T-cell (primary cell): ENCODE measurements at regions not wholly inside any gene's neighbourhood (a gene's known extent, or its start where the extent isn't known, plus 50 kb on each side); places are given as distances from the start of the nearest gene placed in this dataset.

Experiments
- ATAC-seq, 4 experiments: fragments of 200-7000 bp in 3 of 4; fragments of 150-1000 bp in 1 of 4; cut with Tn5 transposase; replicated peaks in 1 of 4; 1 replicate in 3 of 4; 2 replicates in 1 of 4; pipeline ENCODE4 v1.10.0; 2021; ENCODE audit warnings: moderate library complexity in 3 of 4, mild to moderate bottlenecking in 2 of 4, moderate number of reproducible peaks in 1 of 4
- CTCF ChIA-PET, 2 donors: fragments of 300-600 bp; sonication (Branson Sonifier 250); formaldehyde crosslinking; loops; one replicate each; lab custom pipeline; 2022; ENCODE audit warnings: antibody characterized with exemption in 2 of 2; lab: Charles Lee
- POLR2A ChIA-PET, 2 donors: fragments of 300-600 bp; sonication (Branson Sonifier 250); formaldehyde crosslinking; loops; one replicate each; lab custom pipeline; 2022; ENCODE audit warnings: antibody characterized with exemption in 2 of 2; lab: Charles Lee
- DNase-seq, 35 experiments: peaks; one replicate each; pipeline versions ENCODE4 v3.0.0 to v3.0.0-alpha.2; 2013 to 2023
- H3K27ac ChIP-seq: one replicate; pipeline ENCODE4 v1.5.1; 2013; ENCODE audit warnings: low read length
- H3K27me3 ChIP-seq, 2 experiments: replicated peaks in 1 of 2; 1 replicate in 1 of 2; 2 replicates in 1 of 2; pipeline versions ENCODE4 v1.6.1 to v1.7.0; 2013; ENCODE audit warnings: low read length in 1 of 2, mixed read lengths in 1 of 2; ENCODE audit not compliant: control insufficient read depth in 2 of 2, insufficient read depth in 2 of 2; ENCODE audit errors: extremely low read depth in 1 of 2
- H3K36me3 ChIP-seq, 2 donors: 1 replicate in 1 of 2; 2 replicates in 1 of 2; pipeline versions ENCODE4 v1.6.1 to v1.7.0; 2013; ENCODE audit warnings: low read length in 1 of 2; ENCODE audit not compliant: control insufficient read depth in 2 of 2, insufficient read depth in 1 of 2; ENCODE audit errors: extremely low read depth in 1 of 2
- H3K4me1 ChIP-seq, 2 experiments: 1 replicate in 1 of 2; 2 replicates in 1 of 2; pipeline versions ENCODE4 v1.6.1 to v1.7.0; 2013; ENCODE audit warnings: low read length in 2 of 2, mixed read lengths in 1 of 2; ENCODE audit not compliant: insufficient read depth in 2 of 2, control insufficient read depth in 1 of 2; ENCODE audit errors: extremely low read depth in 1 of 2
- H3K4me3 ChIP-seq, 2 donors: 1 replicate in 1 of 2; 2 replicates in 1 of 2; pipeline versions ENCODE4 v1.5.1 to v1.7.0; 2013; ENCODE audit warnings: mild to moderate bottlenecking in 2 of 2, low read length in 1 of 2, moderate library complexity in 1 of 2; ENCODE audit not compliant: control insufficient read depth in 1 of 2; ENCODE audit errors: extremely low read depth in 1 of 2
- H3K9me3 ChIP-seq: 2 replicates; pipeline ENCODE4 v1.7.0; 2013
- H3K27ac Mint-ChIP-seq, 2 donors: one replicate each; pipeline ENCODE4 v1.8.0; 2020 to 2021; ENCODE audit warnings: mild to moderate bottlenecking in 2 of 2, mixed read lengths in 2 of 2
- H3K27me3 Mint-ChIP-seq, 2 donors: one replicate each; pipeline ENCODE4 v1.8.0; 2021 to 2022; ENCODE audit warnings: mixed read lengths in 2 of 2
- H3K36me3 Mint-ChIP-seq: one replicate; pipeline ENCODE4 v1.8.0; 2021; ENCODE audit warnings: mixed read lengths
- H3K4me1 Mint-ChIP-seq, 3 donors: one replicate each; pipeline ENCODE4 v1.8.0; 2020 to 2022; ENCODE audit warnings: mixed read lengths in 3 of 3, mild to moderate bottlenecking in 1 of 3
- H3K4me3 Mint-ChIP-seq, 3 donors: one replicate each; pipeline ENCODE4 v1.8.0; 2020 to 2022; ENCODE audit warnings: mild to moderate bottlenecking in 3 of 3, mixed read lengths in 3 of 3, moderate library complexity in 3 of 3
- H3K9me3 Mint-ChIP-seq, 3 donors: one replicate each; pipeline ENCODE4 v1.8.0; 2020 to 2022; ENCODE audit warnings: mixed read lengths in 3 of 3
- WGBS: methylation state at CpG from one replicate; pipeline ENCODE4 v1.1.5; 2013; ENCODE audit warnings: missing lambda C conversion rate; ENCODE audit not compliant: insufficient coverage; 5-methylcytosine and 5-hydroxymethylcytosine counted together

GRCh38 chr17:12536021-12536420 is 129.7 kb upstream of the MYOCD start:
- H3K9me3 ChIP-seq: no peaks in the 10 kb centered on the region
- CTCF ChIA-PET: no interaction called here
- no peak overlapping the region for H3K4me3 ChIP-seq
- no peaks in the 10 kb centered on the region for H3K4me1 ChIP-seq
- no peak overlapping the region for H3K27ac Mint-ChIP-seq
- H3K27me3 ChIP-seq: no peaks in the 10 kb centered on the region
- no peak overlapping the region for H3K27ac ChIP-seq
- ATAC-seq (no peak), DNase-seq (no peak)
- H3K9me3 Mint-ChIP-seq: peaks cover 0 to 16% (median 4%) of the 10 kb centered on the region in 3 donors
- H3K4me3 Mint-ChIP-seq: no peak overlapping the region
- H3K36me3 ChIP-seq: no peaks in the 10 kb centered on the region
- no peaks in the 10 kb centered on the region for H3K36me3 Mint-ChIP-seq
- POLR2A ChIA-PET: no interaction called here
- no peaks in the 10 kb centered on the region for H3K4me1 Mint-ChIP-seq
- whole genome bisulfite sequencing: no CpG with 5 or more reads among the region's 3 CpGs
- no peaks in the 10 kb centered on the region for H3K27me3 Mint-ChIP-seq

GRCh38 chr17:12536472-12536871 is 129.2 kb upstream of the MYOCD start:
- Mint-ChIP-seq H3K9me3 (peaks cover 3 to 16% (median 6%) of the 10 kb centered on the region in 3 donors), H3K36me3 (no peaks in the 10 kb centered on the region), H3K4me1 (no peaks in the 10 kb centered on the region), H3K27ac (no peak overlapping the region), H3K27me3 (no peaks in the 10 kb centered on the region), H3K4me3 (no peak overlapping the region)
- Histone ChIP-seq H3K36me3 (no peaks in the 10 kb centered on the region), H3K9me3 (no peaks in the 10 kb centered on the region), H3K4me3 (no peak overlapping the region), H3K27ac (no peak overlapping the region), H3K4me1 (no peaks in the 10 kb centered on the region), H3K27me3 (no peaks in the 10 kb centered on the region)
- no peak for ATAC-seq
- DNase-seq: no peak
- CTCF ChIA-PET: no interaction called here
- POLR2A ChIA-PET: no interaction called here
- WGBS: no CpG with 5 or more reads among the region's 1 CpG

GRCh38 chr17:12537436-12537835 is 128.3 kb upstream of the MYOCD start:
- ATAC-seq: no peak
- H3K9me3 Mint-ChIP-seq: peaks cover 3 to 14% (median 8%) of the 10 kb centered on the region in 3 donors
- H3K27ac ChIP-seq: no peak overlapping the region
- no peaks in the 10 kb centered on the region for H3K36me3 ChIP-seq
- no peak for DNase-seq
- H3K4me1 Mint-ChIP-seq: no peaks in the 10 kb centered on the region
- no peaks in the 10 kb centered on the region for H3K9me3 ChIP-seq
- H3K27ac Mint-ChIP-seq: no peak overlapping the region
- H3K4me3 Mint-ChIP-seq: no peak overlapping the region
- no peaks in the 10 kb centered on the region for H3K36me3 Mint-ChIP-seq
- ChIA-PET POLR2A (no interaction called here), CTCF (no interaction called here)
- WGBS: 79% methylated on average over 2 of the region's 3 CpGs
- H3K27me3 ChIP-seq: no peaks in the 10 kb centered on the region
- H3K4me1 ChIP-seq: no peaks in the 10 kb centered on the region
- H3K4me3 ChIP-seq: no peak overlapping the region
- H3K27me3 Mint-ChIP-seq: no peaks in the 10 kb centered on the region

GRCh38 chr17:12538003-12538402 is 127.7 kb upstream of the MYOCD start:
- Histone ChIP-seq H3K4me3 (no peak overlapping the region), H3K36me3 (no peaks in the 10 kb centered on the region), H3K27me3 (no peaks in the 10 kb centered on the region), H3K27ac (no peak overlapping the region), H3K9me3 (no peaks in the 10 kb centered on the region), H3K4me1 (no peaks in the 10 kb centered on the region)
- Mint-ChIP-seq H3K27ac (no peak overlapping the region), H3K27me3 (no peaks in the 10 kb centered on the region), H3K4me1 (no peaks in the 10 kb centered on the region), H3K9me3 (peaks cover 3 to 13% (median 8%) of the 10 kb centered on the region in 3 donors), H3K36me3 (no peaks in the 10 kb centered on the region), H3K4me3 (no peak overlapping the region)
- ChIA-PET POLR2A (no interaction called here), CTCF (no interaction called here)
- DNase-seq (no peak), ATAC-seq (no peak)
- WGBS: 71% methylated on average over 2 of the region's 2 CpGs

- Mint-ChIP-seq H3K36me3 (no peaks in the 10 kb centered on the region), H3K27me3 (peaks cover 0 to 2% of the 10 kb centered on the region in 2 donors), H3K9me3 (peaks cover 1 to 8% (median 4%) of the 10 kb centered on the region in 3 donors), H3K27ac (no peak overlapping the region), H3K4me1 (no peaks in the 10 kb centered on the region), H3K4me3 (no peak overlapping the region)
- POLR2A ChIA-PET: no interaction called here
- Histone ChIP-seq H3K27me3 (no peaks in the 10 kb centered on the region), H3K4me1 (no peaks in the 10 kb centered on the region), H3K4me3 (no peak overlapping the region), H3K27ac (no peak overlapping the region), H3K36me3 (no peaks in the 10 kb centered on the region), H3K9me3 (no peaks in the 10 kb centered on the region)
- peak in 1 of 35 experiments; percentile 1 for DNase-seq
- CTCF ChIA-PET: interaction anchor here in 1 of 2 donors (0.7 kb wide), 1 partner anchor 13 kb away, joined by 3 read pairs; no protein-coding TSS in a partner anchor
- WGBS: 7% methylated on average over 2 of the region's 9 CpGs
- ATAC-seq: no peak
Observed at GRCh38 chr17:12545877-12546513, 119.7 kb upstream of the MYOCD start.

- H3K36me3 Mint-ChIP-seq: no peaks in the 10 kb centered on the region
- H3K4me3 Mint-ChIP-seq: no peak overlapping the region
- DNase-seq: no peak
- Histone ChIP-seq H3K9me3 (no peaks in the 10 kb centered on the region), H3K36me3 (no peaks in the 10 kb centered on the region), H3K4me3 (no peak overlapping the region), H3K4me1 (no peaks in the 10 kb centered on the region), H3K27me3 (no peaks in the 10 kb centered on the region), H3K27ac (no peak overlapping the region)
- H3K27me3 Mint-ChIP-seq: peaks cover 0 to 2% of the 10 kb centered on the region in 2 donors
- H3K4me1 Mint-ChIP-seq: no peaks in the 10 kb centered on the region
- H3K9me3 Mint-ChIP-seq: peaks cover 2 to 7% (median 4%) of the 10 kb centered on the region in 3 donors
- CTCF ChIA-PET: no interaction called here
- POLR2A ChIA-PET: no interaction called here
- no peak for ATAC-seq
- no peak overlapping the region for H3K27ac Mint-ChIP-seq
- WGBS: no CpG with 5 or more reads among the region's 2 CpGs
Observed at GRCh38 chr17:12546983-12547382, 118.7 kb upstream of the MYOCD start.
